MG63 (cell line): ENCODE measurements at regions not wholly inside any gene's neighbourhood (a gene's known extent, or its start where the extent isn't known, plus 50 kb on each side); places are given as distances from the start of the nearest gene placed in this dataset.
"Not testable (repeated sequence)": the region's sequence is repeated elsewhere in the genome, so short reads cannot be mapped to it uniquely, and the experiment has no call there.

Source experiments
- DNase-seq: peaks from one replicate; pipeline ENCODE4 v3.0.0-alpha.2; 2020
- H3K27me3 ChIP-seq: fragments of 250-450 bp; sonication (Bioruptor Pico); 2 replicates; pipeline ENCODE4 v1.5.1; 2020; ENCODE audit warnings: mild to moderate bottlenecking, moderate library complexity
- H3K36me3 ChIP-seq: fragments of 250-450 bp; sonication (Bioruptor Pico); 2 replicates; pipeline ENCODE4 v1.5.1; 2020; ENCODE audit warnings: mild to moderate bottlenecking, moderate library complexity
- H3K4me3 ChIP-seq: fragments of 250-450 bp; sonication (Bioruptor Pico); 2 replicates; pipeline ENCODE4 v1.5.1; 2020; ENCODE audit warnings: mild to moderate bottlenecking, moderate library complexity
- H3K9me3 ChIP-seq: fragments of 250-450 bp; sonication (Bioruptor Pico); 2 replicates; pipeline ENCODE4 v1.5.1; 2020; ENCODE audit warnings: mild to moderate bottlenecking, moderate library complexity

- H3K9me3 ChIP-seq: no peaks in the 10 kb centered on the region
- no peak for DNase-seq
- H3K4me3 ChIP-seq: no peak overlapping the region
- no peaks in the 10 kb centered on the region for H3K27me3 ChIP-seq
- no peaks in the 10 kb centered on the region for H3K36me3 ChIP-seq
Observed at GRCh38 chr2:208653383-208653782, 246.8 kb downstream of the PTH2R start.

GRCh38 chr2:208654056-208654455 lies 247.5 kb downstream of the PTH2R start:
- no peak for DNase-seq
- Histone ChIP-seq H3K4me3 (no peak overlapping the region), H3K9me3 (no peaks in the 10 kb centered on the region), H3K36me3 (no peaks in the 10 kb centered on the region), H3K27me3 (no peaks in the 10 kb centered on the region)

GRCh38 chr2:208657468-208657867 lies 250.9 kb downstream of the PTH2R start:
- Histone ChIP-seq H3K4me3 (no peak overlapping the region), H3K36me3 (no peaks in the 10 kb centered on the region), H3K27me3 (no peaks in the 10 kb centered on the region), H3K9me3 (no peaks in the 10 kb centered on the region)
- DNase-seq: no peak

- Histone ChIP-seq H3K27me3 (no peaks in the 10 kb centered on the region), H3K4me3 (no peak overlapping the region), H3K9me3 (no peaks in the 10 kb centered on the region), H3K36me3 (no peaks in the 10 kb centered on the region)
- no peak for DNase-seq
Observed at GRCh38 chr2:208669394-208669793, 262.8 kb downstream of the PTH2R start.

GRCh38 chr2:208671284-208671683 lies 264.7 kb downstream of the PTH2R start:
- H3K9me3 ChIP-seq: no peaks in the 10 kb centered on the region
- H3K36me3 ChIP-seq: no peaks in the 10 kb centered on the region
- no peak for DNase-seq
- H3K4me3 ChIP-seq: no peak overlapping the region
- no peaks in the 10 kb centered on the region for H3K27me3 ChIP-seq

GRCh38 chr2:208671886-208672680 lies 265.5 kb downstream of the PTH2R start:
- no peak for DNase-seq
- Histone ChIP-seq H3K36me3 (no peaks in the 10 kb centered on the region), H3K27me3 (no peaks in the 10 kb centered on the region), H3K4me3 (no peak overlapping the region), H3K9me3 (no peaks in the 10 kb centered on the region)

GRCh38 chr2:208673631-208674030 lies 267.0 kb downstream of the PTH2R start:
- Histone ChIP-seq H3K27me3 (no peaks in the 10 kb centered on the region), H3K36me3 (no peaks in the 10 kb centered on the region), H3K4me3 (no peak overlapping the region), H3K9me3 (no peaks in the 10 kb centered on the region)
- no peak for DNase-seq

GRCh38 chr2:208674919-208675318 lies 268.3 kb downstream of the PTH2R start:
- Histone ChIP-seq H3K4me3 (no peak overlapping the region), H3K36me3 (no peaks in the 10 kb centered on the region)
- DNase-seq: no peak

GRCh38 chr2:208685929-208686328 lies 279.3 kb downstream of the PTH2R start:
- not testable (repeated sequence) for H3K27me3 ChIP-seq, H3K9me3 ChIP-seq, H3K4me3 ChIP-seq, DNase-seq, H3K36me3 ChIP-seq

More at GRCh38 chr2:208674919-208675318, 268.3 kb downstream of the PTH2R start:
- Histone ChIP-seq H3K27me3 (no peaks in the 10 kb centered on the region), H3K9me3 (no peaks in the 10 kb centered on the region)

GRCh38 chr2:208686665-208687064 lies 280.1 kb downstream of the PTH2R start:
- H3K4me3 ChIP-seq: no peak overlapping the region
- H3K27me3 ChIP-seq: no peaks in the 10 kb centered on the region
- no peak for DNase-seq
- H3K9me3 ChIP-seq: no peaks in the 10 kb centered on the region
- no peaks in the 10 kb centered on the region for H3K36me3 ChIP-seq

GRCh38 chr2:208687720-208688119 lies 281.1 kb downstream of the PTH2R start:
- DNase-seq, H3K27me3 ChIP-seq, H3K36me3 ChIP-seq, H3K9me3 ChIP-seq, H3K4me3 ChIP-seq: not testable (repeated sequence)

- no peaks in the 10 kb centered on the region for H3K36me3 ChIP-seq
- no peak for DNase-seq
- H3K27me3 ChIP-seq: no peaks in the 10 kb centered on the region
- H3K4me3 ChIP-seq: no peak overlapping the region
- H3K9me3 ChIP-seq: no peaks in the 10 kb centered on the region
Observed at GRCh38 chr2:208698114-208698513, 291.5 kb downstream of the PTH2R start.

- H3K4me3 ChIP-seq: no peak overlapping the region
- no peak for DNase-seq
- H3K9me3 ChIP-seq: no peaks in the 10 kb centered on the region
- H3K27me3 ChIP-seq: no peaks in the 10 kb centered on the region
- no peaks in the 10 kb centered on the region for H3K36me3 ChIP-seq
Observed at GRCh38 chr2:208708486-208708885, 301.9 kb downstream of the PTH2R start.

GRCh38 chr2:208711598-208711997 lies 305.0 kb downstream of the PTH2R start:
- Histone ChIP-seq H3K4me3 (no peak overlapping the region), H3K36me3 (no peaks in the 10 kb centered on the region), H3K9me3 (no peaks in the 10 kb centered on the region), H3K27me3 (no peaks in the 10 kb centered on the region)
- DNase-seq: no peak

- Histone ChIP-seq H3K36me3 (no peaks in the 10 kb centered on the region), H3K4me3 (no peak overlapping the region), H3K9me3 (no peaks in the 10 kb centered on the region), H3K27me3 (no peaks in the 10 kb centered on the region)
- no peak for DNase-seq
Observed at GRCh38 chr2:208713066-208713745, 306.6 kb downstream of the PTH2R start.

- Histone ChIP-seq H3K27me3 (no peaks in the 10 kb centered on the region), H3K9me3 (no peaks in the 10 kb centered on the region), H3K4me3 (no peak overlapping the region), H3K36me3 (no peaks in the 10 kb centered on the region)
- no peak for DNase-seq
Observed at GRCh38 chr2:208718828-208719227, 312.2 kb downstream of the PTH2R start.

- Histone ChIP-seq H3K9me3 (no peaks in the 10 kb centered on the region), H3K27me3 (no peaks in the 10 kb centered on the region), H3K36me3 (no peaks in the 10 kb centered on the region), H3K4me3 (no peak overlapping the region)
- no peak for DNase-seq
Observed at GRCh38 chr2:208722731-208723130, 316.1 kb downstream of the PTH2R start.

GRCh38 chr2:208725280-208725679 lies 318.7 kb downstream of the PTH2R start:
- DNase-seq: no peak
- Histone ChIP-seq H3K4me3 (no peak overlapping the region), H3K36me3 (no peaks in the 10 kb centered on the region), H3K9me3 (no peaks in the 10 kb centered on the region), H3K27me3 (no peaks in the 10 kb centered on the region)
